GM18502 (cell line): ENCODE measurements at regions not wholly inside any gene's neighbourhood (a gene's known extent, or its start where the extent isn't known, plus 50 kb on each side); places are given as distances from the start of the nearest gene placed in this dataset.

Experiments used
- ATAC-seq: cut with Tn5 transposase; IDR thresholded peaks from one replicate; pipeline ENCODE4 v1.9.1; 2021; ENCODE audit warnings: mild to moderate bottlenecking; ENCODE audit not compliant: unreplicated experiment, poor library complexity

DNA sequence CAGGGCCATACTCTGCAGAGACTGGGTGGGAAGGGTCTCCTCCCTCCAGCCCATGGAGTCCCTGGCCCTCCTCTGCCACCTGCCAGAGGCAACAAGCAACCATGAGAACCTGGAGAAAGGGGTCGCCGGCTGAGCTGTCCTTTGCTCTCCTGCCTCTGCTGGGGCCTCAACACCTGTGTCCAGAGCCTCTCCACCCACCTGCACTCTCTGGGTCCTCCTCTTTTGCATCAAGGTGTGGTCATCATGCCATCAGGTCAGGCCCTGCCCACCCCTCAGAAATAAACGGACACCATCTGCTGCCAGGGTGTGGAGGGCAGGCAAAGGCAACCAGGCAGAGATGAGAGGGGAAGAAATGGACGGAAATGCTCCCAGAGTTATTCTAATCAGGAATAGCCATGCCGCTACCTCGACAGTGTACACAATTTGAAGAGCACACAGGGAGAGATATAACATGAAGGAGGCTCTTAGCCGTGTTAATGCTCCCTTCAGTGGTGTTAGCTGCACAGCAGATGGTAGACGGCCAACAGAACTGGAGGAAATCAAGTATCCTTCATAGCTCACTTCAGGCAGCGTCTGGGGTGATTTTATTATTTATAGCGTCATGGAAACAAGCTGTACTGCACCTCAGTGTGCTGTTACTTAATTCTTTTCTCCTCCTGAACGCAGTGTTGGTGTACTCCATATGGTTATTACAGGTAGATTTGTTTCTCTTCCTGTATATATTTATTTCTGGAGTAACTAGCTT is 247.9 kb downstream of the TSN start:
- ATAC-seq, result no peak

DNA sequence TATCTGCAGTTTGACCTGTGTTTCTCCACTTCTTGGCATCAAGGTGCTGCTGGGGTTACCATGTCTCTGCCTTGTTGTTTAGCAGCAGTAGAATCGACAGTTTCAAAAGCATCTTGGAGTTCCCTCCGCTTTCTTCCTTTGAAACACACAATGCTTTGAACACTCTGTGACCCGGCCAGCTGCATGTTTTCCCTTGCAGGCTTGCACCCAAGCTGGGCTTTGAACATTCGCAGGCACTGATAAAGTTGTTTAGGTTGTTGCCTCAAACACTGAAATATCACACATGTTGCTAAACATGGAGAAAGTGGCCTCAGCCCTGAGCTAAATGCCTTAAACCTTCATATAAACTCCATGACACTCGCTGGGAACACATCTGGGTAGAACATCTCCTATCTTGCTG is 251.7 kb downstream of the TSN start:
- ATAC-seq, result no peak

DNA sequence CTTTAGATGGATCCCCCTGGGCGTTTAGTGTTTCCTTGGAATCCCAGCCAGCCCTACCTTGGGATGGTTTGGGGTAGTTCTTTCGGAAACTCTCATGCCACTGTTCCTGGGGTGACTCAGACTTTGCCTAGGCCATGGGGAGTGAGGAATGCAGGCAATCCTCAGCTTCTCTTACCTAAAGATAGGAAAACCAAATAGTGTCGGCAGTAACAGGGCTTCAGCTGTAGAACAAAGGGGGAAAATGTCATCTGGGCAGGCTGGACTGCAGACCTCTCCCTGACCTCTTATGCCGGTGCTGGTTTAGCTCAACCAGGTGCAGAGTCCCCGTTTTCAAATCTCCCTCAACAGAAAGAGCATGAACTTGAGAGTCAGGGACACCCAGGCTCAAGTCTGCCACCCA is 252.1 kb downstream of the TSN start:
- ATAC-seq, result no peak

DNA sequence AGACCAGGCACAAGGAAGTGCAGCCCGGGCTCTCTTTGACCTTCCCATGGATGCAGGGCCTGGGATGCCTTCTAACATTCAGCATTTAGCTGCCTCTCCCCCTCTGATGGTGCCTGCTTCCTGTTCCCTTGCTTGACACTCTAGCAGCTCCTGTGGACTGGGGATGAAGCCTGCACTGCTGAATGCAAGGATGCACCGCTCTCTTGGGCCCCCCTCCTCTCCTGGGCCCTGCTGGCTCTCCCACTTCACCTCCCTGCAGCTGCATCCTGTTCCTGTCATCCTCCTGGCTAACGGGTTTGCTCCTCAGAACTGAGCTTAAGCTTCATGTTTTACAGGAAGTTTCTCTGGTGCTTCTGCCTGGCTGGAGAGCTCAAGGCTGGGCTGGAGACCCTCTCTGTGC is 254.1 kb downstream of the TSN start:
- no peak for ATAC-seq

DNA sequence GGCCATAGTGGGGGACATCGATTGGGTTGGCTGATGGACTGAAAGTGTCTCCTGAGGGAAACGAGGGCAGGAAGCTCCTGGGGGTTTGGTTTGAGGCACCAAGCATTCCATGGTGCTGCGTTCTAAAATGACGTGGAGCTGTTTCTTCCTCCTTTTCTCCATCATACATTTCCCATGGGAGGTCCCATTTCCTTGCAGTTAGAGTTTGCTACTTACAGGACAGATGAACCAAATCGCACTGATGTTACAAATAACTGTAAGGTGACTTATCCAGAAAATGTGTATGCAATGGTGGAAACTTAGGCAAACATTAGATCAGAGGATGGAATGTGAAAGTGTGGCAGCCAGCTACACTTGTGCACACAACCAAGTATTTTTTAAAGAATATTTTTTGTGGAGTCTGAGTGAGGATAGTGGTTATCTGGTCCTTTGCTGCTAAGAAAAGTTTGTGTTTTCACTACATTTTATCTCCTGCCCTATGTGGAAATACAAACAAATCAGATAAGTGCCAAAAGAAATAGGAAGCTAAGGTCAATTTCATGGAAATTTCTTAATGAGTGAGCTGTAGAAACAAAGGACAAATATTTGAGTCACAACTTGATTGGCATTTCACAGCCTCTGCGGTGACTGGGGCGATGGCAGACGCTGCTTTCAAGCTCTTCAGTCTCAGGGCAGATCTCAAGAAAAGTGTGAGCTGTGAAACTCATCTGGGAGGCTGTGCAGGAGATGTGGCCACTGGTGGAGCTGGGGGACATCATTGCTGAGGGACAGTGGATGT is 256.2 kb downstream of the TSN start:
- no peak for ATAC-seq

DNA sequence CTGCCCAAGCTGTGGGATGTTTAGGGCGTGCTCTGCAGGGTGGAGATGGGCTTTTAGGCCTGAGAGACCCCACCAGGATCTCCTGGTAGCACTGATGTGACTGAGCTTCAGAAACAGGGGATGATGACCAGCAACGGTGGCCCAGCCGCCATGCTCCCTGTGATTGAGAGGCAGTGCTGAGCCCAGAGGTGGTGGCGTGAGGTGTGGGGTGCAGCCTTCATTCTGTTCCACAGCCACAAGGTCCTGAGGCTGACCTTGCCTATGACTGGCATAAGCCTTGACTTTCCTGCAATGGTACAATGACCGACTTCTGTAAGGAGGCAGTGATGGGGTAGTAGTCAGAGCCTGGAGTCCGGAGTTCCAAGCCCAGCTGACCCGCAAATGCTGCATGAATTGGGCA is 263.3 kb downstream of the TSN start:
- ATAC-seq, result no peak

DNA sequence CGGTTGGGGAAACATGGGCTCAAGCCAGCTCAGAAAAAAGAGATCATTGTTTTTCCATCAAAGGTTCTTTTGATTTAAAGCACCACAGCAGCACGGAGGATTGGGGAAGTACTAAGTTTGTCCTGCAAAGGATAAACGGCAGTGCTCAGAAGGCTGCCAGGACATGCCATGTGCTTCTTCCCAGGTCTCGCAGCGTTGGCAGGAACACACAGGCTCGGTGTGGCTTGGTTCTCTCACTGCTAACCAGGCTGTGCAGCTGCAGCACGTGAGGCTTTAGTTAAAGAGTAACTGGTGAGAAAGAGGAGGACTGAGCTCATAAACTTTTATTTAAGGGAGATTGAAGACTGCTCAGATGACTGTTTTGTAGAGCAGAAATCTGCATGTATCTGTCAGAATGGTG is 264.3 kb downstream of the TSN start:
- ATAC-seq, result no peak

DNA sequence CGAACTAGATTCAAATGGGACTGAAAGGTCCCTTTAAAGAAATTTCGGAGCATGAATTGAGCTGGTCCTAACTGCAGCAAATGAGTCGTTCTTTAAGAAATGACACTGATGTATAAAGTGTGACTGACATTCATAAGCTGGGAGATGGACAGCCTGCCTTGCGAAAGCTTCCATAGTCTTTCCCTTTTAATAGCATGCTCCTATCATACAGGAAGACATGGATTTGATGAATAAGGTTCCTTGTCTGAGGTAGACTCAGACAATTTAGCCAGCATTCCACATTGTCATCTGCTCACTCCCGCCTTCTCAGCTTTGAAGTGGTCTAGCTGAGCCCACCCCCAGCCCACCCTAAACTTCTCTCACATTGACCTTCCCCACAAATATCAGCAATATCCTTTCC is 264.9 kb downstream of the TSN start:
- no peak for ATAC-seq

DNA sequence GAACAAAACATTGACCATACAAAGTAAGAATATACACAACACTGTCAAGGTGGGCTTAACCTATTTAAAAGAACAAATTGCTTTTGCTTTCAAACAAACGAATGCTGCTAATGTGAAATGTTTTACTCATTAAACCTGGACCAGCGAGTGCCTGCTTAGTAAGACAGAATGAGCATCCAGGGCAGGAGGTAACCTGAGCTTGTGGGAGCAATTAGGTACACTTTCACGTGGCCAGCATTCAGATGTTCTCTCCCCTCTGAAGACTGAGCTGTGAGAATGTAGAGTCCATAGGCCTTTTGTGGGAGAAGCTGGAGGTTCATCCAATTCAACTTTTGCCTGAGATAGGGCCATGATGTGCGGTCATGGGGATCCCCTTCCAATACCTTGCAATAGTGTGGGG is 266.5 kb downstream of the TSN start:
- no peak for ATAC-seq

DNA sequence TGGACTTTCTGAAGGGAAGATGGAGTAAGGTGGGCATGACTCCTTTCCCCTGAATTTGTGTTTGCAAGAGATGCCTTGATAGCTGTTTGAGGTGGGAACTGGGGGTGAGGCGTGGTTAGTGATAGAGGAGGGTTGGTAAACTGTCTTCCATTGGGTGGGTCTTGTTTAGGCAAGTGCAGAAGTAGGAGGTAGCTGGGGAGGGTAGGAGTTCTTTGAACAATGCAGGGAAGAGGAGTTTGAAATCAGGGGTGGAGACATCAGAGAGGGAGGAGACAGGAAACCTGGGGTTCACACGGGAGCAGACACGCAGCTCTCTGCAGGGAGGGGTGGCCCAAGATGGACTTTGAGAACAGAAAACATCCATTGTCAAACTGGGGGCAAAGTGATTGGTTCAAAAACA is 267.1 kb downstream of the TSN start:
- ATAC-seq, result no peak

DNA sequence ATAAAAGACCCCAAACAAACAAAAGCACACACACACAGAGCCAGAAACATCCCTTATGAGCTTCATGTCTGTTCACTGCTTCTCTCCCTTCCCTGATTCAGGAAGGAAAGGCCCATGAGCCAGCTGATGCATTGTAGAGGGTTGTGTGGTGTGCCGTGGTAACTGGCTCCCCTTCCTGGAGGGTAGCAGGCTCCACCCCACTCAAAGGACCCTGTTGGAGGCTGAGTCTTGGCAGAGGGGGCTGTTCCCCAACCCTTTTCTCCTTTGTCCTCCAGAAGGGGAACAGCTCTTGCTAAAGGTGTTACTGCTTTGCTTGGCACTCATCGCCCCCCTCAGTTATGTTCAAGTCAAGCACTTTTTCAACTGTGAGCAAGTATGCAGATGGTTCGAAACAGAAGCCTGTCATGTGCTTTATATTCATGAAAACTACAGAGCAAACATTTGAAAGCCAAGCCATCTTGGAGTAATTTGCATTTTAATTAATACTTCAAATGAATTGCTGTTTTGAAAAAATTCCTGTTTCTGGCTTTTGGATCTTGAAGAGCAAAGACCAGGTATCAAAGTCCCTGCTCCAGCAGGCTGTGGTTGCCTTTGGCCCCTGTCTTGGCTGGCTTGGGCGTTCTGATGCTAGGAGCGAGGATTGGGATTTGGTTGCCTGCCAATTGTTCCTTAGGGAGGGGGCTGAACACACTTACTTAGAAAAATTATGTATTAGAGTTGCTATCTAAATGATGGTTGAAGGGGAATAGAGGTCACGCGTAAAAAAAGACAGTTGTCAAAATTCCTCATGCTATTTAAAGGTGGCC is 267.8 kb downstream of the TSN start:
- ATAC-seq, result no peak

DNA sequence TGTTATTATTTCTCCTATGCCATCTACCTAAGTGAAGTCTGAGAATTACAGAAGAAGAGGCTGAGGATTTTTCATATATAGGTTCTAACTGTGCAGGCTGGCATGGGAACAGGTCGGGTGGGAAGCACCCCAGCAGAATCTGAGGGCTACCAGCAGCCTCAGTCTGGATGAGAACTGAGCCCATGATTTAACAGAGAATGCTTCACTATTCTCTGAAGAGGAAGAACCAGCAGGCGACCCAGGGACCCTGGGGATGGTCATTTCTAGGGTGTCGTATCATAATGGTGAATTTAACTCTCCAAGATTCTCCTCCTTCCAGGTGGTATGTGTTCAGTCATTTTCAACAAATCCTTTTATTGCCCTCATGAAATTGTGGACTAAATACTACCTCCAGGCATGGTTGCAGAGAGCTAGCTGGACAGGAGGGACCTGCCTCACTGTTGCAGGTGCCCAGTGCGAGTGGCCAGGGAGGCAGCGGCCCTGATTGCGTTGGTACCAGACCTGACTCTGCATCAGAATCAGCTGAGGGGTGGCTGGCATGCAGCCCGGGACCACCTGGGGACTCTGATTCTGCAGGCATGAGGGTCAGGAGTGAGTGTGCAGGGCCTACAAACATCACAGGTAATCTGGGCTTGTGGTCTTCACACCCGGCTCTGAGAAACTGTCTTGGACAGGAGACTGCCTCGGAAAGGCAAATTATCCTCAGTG is 272.2 kb downstream of the TSN start:
- no peak for ATAC-seq

DNA sequence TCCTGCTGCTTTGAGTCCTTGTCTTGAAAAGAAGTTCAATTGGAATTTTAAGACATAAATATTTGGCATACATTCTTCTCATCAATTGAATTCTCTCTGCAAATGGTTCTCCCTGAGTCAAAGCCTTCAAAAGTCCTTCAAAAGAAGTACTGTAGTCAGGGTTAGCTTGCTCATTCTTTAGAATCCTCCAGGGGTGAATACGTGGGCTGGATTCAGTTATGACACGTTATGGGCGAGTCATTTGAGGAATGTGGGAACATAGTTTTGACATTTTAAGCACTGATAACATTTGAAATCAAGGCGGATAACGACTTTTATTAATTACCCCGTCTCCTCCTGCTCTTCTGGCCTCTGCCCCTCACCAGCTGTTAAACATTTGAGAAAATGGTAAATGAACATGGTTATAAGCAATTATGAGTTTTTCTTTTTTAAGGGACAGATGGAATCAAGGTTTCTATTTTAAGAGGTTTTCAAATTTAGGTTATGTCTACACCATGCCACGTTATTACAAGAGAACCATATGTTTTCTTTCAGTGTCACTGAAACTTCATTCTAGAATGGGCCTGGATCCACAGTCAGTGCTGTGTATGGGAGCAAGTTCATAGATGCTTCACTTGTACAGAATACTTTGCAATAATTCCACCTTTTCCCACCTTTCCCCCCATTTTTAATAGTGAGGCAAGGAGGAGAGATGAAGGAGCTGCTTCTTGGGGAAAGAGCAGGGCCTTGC is 273.1 kb downstream of the TSN start:
- no peak for ATAC-seq

DNA sequence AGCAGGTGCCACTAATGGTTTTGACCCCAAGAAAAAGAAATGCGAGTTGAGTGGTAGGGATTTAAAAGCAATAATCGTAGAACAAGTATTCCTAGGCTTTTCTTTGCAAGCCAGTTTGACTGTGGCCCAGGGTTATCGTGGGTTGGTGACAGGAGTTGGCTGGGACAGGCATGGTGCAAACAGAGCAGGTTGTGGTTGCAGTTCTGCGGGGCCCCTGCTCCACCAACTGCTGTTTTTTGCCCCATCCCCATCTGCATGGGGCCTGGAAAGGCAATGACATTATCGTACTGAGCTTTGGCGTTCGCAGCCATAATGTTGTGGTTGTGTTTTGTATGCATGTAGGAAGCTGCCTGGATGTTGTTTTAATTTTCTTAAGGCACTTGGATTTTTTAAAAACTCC is 274.0 kb downstream of the TSN start:
- ATAC-seq, result no peak

DNA sequence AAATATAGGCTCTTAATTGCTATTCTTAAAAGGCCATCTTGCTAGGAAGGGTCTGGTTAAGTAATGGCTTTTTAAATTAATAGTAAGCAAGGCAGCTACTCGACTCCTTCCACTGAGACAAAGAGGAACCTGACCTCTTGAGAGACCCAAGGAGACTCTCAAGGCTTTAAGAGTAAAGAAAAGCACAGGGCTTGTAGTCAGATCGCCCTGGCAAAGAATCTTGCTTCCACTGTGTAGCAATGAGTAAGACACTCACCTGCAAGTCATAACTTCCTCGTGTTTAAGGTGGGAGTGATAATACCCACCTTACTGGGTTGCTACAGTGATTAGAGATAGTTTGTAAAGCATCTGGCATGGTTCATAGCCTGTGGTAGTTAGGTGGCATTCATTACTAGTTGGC is 274.5 kb downstream of the TSN start:
- ATAC-seq, result no peak

DNA sequence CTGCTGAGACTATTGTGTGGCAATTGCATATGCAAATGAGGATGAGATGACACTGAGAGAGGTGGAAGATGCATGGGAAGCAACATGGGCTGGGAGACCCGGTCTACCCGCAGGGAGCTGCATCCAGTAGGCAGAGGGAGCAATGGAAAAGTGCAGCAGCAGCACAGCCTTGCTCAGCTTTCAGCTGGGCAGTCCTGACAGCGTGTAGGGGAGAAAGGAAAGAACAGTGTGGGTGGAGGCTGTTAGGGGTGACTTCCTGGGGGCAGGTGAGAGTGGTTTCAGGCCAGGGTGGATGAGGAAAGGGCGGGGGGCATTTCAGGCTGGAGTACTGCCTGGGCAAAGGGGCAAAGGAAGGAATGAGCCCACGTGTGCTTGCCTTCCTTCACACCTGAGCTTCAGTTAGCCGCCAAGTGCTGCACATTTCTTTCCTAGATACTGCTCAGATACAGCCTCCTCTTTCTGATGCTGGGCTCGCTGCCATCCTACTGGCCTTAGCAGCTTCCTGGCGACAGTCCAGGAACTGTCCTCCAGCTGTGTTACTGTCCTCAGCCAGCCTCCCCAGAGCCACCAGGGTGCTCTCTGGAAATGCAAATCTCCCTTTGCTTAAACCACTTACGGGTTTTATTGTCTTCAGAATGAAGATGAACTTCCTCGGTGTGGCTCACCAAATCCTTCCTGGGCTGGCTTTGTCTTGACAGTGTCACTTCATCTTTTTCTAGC is 276.3 kb downstream of the TSN start:
- no peak for ATAC-seq

DNA sequence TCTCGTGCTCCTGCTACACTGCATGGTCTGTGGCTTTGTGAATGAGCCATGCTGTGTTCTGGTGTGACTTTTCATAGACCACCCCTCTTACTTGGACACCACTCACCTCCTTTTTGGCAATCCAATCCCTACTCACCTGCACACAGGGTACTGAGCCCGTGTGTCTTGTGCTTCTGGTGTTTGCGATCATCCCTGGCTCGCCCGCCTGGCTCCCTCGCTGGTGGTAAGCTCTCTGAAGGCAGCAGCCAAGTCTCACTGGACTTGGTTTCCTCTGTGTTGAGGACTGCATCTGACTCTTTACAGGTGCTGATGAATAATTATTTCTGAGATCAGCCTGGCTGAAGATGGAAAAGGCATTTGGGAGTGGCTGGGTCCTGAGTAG is 276.8 kb downstream of the TSN start:
- ATAC-seq, result no peak

DNA sequence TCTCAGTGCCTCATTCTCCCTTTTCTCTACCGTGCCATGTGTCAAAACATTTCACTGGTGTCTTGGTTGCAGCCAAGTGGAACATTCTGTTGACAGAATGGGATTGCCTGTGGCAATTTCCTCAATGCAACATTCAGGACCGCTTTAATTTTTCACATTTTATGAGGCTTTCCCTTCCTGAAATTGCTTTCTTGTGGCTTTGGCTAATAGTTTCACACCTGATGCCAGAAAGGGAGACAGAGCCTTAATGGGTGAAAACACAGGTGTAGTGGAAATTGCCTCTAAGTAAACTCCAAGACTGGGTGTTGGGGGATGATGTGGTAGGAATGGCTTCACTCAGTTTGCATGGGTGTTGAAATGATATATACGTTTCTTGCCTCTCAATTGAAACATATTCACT is 278.3 kb downstream of the TSN start:
- no peak for ATAC-seq

DNA sequence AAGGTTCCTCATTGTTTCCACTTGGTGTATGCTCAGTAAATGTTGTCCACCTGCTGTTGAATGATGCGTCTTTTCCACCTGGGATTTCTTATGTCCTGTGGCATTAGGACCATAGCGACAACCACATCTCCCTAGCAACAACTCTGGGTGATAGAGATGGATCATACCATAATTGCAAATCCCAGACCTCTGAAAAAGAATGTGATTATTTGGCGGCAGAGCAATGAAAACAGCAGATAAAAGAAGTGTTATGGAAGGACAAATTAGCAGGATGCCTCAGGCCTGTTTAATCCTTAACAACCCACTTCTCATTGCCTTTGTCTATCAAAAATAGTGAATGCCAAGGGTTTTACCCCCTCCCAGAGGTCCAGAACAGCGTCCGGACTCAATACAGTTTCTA is 278.9 kb downstream of the TSN start:
- ATAC-seq, result no peak
